MM.1S (cell line): ENCODE measurements at regions not wholly inside any gene's neighbourhood (a gene's known extent, or its start where the extent isn't known, plus 50 kb on each side); places are given as distances from the start of the nearest gene placed in this dataset.
A peak's percentile ranks its signal among the peaks of the same experiment; 100 is the strongest.

ENCODE experiments used
- DNase-seq: peaks from one replicate; pipeline ENCODE4 v3.0.0-alpha.2; 2015
- H2AFZ ChIP-seq: fragments of 300-600 bp; sonication (generic); 2 replicates; pipeline ENCODE4 v1.6.0; 2016; ENCODE audit warnings: antibody characterized with exemption, low read length
- H3F3A ChIP-seq: fragments of 300-600 bp; sonication (generic); 2 replicates; pipeline ENCODE4 v1.6.1; 2016; ENCODE audit warnings: mild to moderate bottlenecking, antibody characterized with exemption, low read length, moderate library complexity, mixed read lengths; ENCODE audit not compliant: insufficient read depth
- H3K27ac ChIP-seq: fragments of 300-600 bp; sonication (generic); 2 replicates; pipeline ENCODE4 v1.5.1; 2016; ENCODE audit warnings: mild to moderate bottlenecking, low read length
- H3K27me3 ChIP-seq: fragments of 300-600 bp; sonication (generic); replicated peaks from 2 replicates; pipeline ENCODE4 v1.6.0; 2016; ENCODE audit warnings: low read length; ENCODE audit not compliant: insufficient read depth
- H3K36me3 ChIP-seq: fragments of 300-600 bp; sonication (generic); replicated peaks from 2 replicates; pipeline ENCODE4 v1.6.1; 2016; ENCODE audit warnings: mild to moderate bottlenecking, low read length, mixed read lengths; ENCODE audit not compliant: insufficient read depth
- H3K4me1 ChIP-seq: fragments of 300-600 bp; sonication (generic); 2 replicates; pipeline ENCODE4 v1.6.1; 2016; ENCODE audit warnings: low read length, mixed read lengths
- H3K4me2 ChIP-seq: fragments of 300-600 bp; sonication (generic); 2 replicates; pipeline ENCODE4 v1.6.0; 2016; ENCODE audit warnings: low read depth, low read length
- H3K4me3 ChIP-seq: fragments of 300-600 bp; sonication (generic); 2 replicates; pipeline ENCODE4 v1.5.1; 2016; ENCODE audit warnings: low read length, mixed read lengths
- H3K79me2 ChIP-seq: fragments of 300-600 bp; sonication (generic); 2 replicates; pipeline ENCODE4 v1.6.1; 2016; ENCODE audit warnings: mixed run types, low read length, mixed read lengths
- H3K9ac ChIP-seq: fragments of 300-600 bp; sonication (generic); 2 replicates; pipeline ENCODE4 v1.6.1; 2016; ENCODE audit warnings: low read length, mixed read lengths
- H3K9me2 ChIP-seq: fragments of 300-600 bp; sonication (generic); replicated peaks from 2 replicates; pipeline ENCODE4 v1.6.1; 2016; ENCODE audit warnings: mild to moderate bottlenecking, low read length, mixed read lengths; ENCODE audit not compliant: insufficient read depth
- H3K9me3 ChIP-seq: fragments of 300-600 bp; sonication (generic); replicated peaks from 2 replicates; pipeline ENCODE4 v1.6.1; 2016; ENCODE audit warnings: mild to moderate bottlenecking, low read length, mixed read lengths; ENCODE audit not compliant: insufficient read depth
- H4K20me1 ChIP-seq: fragments of 300-600 bp; sonication (generic); 2 replicates; pipeline ENCODE4 v1.6.1; 2016; ENCODE audit warnings: mild to moderate bottlenecking, low read length, moderate library complexity, mixed read lengths; ENCODE audit not compliant: insufficient read depth
- CTCF ChIP-seq: fragments of 300-600 bp; sonication (generic); IDR thresholded peaks from 2 replicates; pipeline ENCODE4 v1.5.1; 2016; ENCODE audit warnings: antibody characterized with exemption, low read length, mixed read lengths
- EZH2 ChIP-seq: fragments of 300-600 bp; sonication (generic); optimal IDR thresholded peaks from 2 replicates; pipeline ENCODE3; 2017; ENCODE audit warnings: low read depth, mild to moderate bottlenecking, antibody characterized with exemption, low read length, mixed read lengths
- EZH2phosphoT487 ChIP-seq: fragments of 300-600 bp; sonication (generic); IDR thresholded peaks from 2 replicates; pipeline ENCODE4 v1.6.1; 2018; ENCODE audit warnings: antibody characterized with exemption, low read length

DNA sequence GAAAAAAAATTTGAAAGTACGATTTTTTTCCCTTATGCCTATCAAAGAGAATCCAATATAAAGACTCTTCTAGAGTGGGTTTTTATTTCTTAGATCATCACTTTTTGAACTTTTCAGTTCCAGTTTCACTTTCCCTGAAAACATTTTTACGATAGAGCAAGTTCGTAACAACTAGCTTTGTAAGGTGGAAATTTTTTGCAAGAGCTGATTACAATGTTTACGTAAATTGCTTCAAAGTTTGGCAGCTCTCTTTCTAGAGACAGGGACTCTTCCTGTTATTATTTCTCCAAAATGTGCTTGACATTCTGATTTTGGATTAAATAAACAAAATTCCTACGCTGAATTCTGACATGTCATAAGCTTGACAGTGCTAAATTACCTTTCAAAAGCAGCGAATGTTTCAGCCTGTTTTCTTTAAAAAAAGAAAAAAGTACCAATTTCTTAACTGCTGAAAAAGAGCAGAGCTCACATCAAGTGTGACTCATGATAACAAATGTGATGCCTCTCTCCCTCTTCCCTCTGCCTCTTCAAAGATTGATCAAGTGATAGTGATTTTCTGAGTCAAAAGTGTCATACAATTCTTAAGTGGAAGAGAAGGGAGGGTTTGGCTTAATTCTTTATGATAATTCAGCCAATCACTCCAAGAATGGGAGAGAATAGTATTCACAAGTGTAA lies 175.2 kb downstream of the KCNJ2 start:
- Histone ChIP-seq H3K4me1 (0 out of 2 replicates have a peak, but pooled peaks cover 13% of the 10 kb centered on the region), H3K36me3 (no peaks in the 10 kb centered on the region), H2AFZ (peak overlapping the region; percentile 42; the same call in 1 of the 2 replicates), H3K79me2 (no peaks in the 10 kb centered on the region), H3K4me2 (peak overlapping the region; percentile 75), H3K4me3 (peak overlapping the region; percentile 49), H3K9me3 (no peaks in the 10 kb centered on the region), H4K20me1 (no peaks in the 10 kb centered on the region), H3K9me2 (no peaks in the 10 kb centered on the region), H3K27me3 (no peaks in the 10 kb centered on the region), H3K27ac (peak overlapping the region; percentile 54; the same call in 1 of the 2 replicates), H3K9ac (peak overlapping the region; percentile 34; the same call in 1 of the 2 replicates), H3F3A (peaks cover 8% of the 10 kb centered on the region)
- DNase-seq: peak; percentile 72
- TF ChIP-seq EZH2phosphoT487: no peak
- no peak for TF ChIP-seq EZH2
- TF ChIP-seq CTCF: no peak

DNA sequence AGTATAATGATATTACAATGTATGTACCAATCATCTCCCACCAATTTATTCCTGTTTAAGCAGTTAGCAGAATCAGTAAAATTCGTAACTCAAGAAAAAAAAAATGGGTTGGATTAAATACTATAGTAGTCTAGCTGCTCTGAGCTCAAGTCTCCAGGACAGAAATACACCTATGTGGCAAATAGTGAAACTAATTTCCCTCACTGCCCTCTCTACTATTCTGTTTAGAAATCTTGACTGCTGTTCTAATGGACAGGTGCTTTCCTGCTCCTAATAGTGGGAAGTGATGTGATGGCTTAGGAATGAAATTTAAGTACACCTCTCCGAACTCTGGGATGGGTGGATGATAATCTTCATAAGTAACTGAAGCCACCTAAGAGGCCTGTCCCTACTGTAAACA lies 175.7 kb downstream of the KCNJ2 start:
- H3K4me2 ChIP-seq: peak overlapping the region; percentile 75
- no peaks in the 10 kb centered on the region for H4K20me1 ChIP-seq

DNA sequence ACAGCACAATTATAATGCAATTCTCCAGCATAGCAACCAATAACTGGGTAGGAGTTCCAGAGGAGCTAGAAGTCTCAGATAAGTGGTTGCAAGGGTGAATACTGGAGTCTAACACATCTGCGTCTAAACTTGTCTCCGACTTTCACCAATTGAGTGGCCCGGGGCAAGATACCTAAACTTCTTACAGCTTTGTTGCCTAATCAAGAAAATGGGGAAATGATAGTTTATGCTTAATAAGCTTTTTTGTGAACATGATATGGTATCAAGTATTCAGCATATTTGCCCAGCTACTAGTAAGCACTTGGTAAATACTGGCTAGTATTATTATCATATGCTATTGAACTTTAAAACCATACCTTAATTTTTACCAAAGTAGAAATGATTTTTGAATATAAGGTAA lies 183.5 kb downstream of the KCNJ2 start:
- no peak for DNase-seq
- Histone ChIP-seq H3F3A (no peaks in the 10 kb centered on the region), H3K79me2 (no peaks in the 10 kb centered on the region), H3K4me3 (no peak overlapping the region), H2AFZ (no peak overlapping the region), H3K9me3 (no peaks in the 10 kb centered on the region), H3K27me3 (no peaks in the 10 kb centered on the region), H3K27ac (no peak overlapping the region), H3K9me2 (no peaks in the 10 kb centered on the region), H3K9ac (no peak overlapping the region), H3K4me1 (no peaks in the 10 kb centered on the region), H3K36me3 (no peaks in the 10 kb centered on the region), H4K20me1 (no peaks in the 10 kb centered on the region), H3K4me2 (no peak overlapping the region)
- no peak for TF ChIP-seq CTCF
- TF ChIP-seq EZH2phosphoT487: no peak
- TF ChIP-seq EZH2: no peak

More for the DNA sequence above, 175.7 kb downstream of the KCNJ2 start:
- DNase-seq: peak; percentile 51
- no peaks in the 10 kb centered on the region for H3K9me3 ChIP-seq
- peaks cover 8% of the 10 kb centered on the region for H3F3A ChIP-seq
- H2AFZ ChIP-seq: peak overlapping the region; percentile 42; the same call in 1 of the 2 replicates
- H3K36me3 ChIP-seq: no peaks in the 10 kb centered on the region
- H3K9me2 ChIP-seq: no peaks in the 10 kb centered on the region
- 0 out of 2 replicates have a peak, but pooled peaks cover 13% of the 10 kb centered on the region for H3K4me1 ChIP-seq
- TF ChIP-seq EZH2 (no peak), EZH2phosphoT487 (no peak), CTCF (no peak)
- H3K27me3 ChIP-seq: no peaks in the 10 kb centered on the region
- H3K4me3 ChIP-seq: peak overlapping the region; percentile 49
- no peak overlapping the region; the same call in 1 of the 2 replicates for H3K9ac ChIP-seq
- peak overlapping the region; percentile 54; the same call in 1 of the 2 replicates for H3K27ac ChIP-seq
- no peaks in the 10 kb centered on the region for H3K79me2 ChIP-seq
